ENCODE measurements at regions not wholly inside any gene's neighbourhood (a gene's known extent, or its start where the extent isn't known, plus 50 kb on each side); places are given as distances from the start of the nearest gene placed in this dataset.
"Not testable (repeated sequence)": the region's sequence is repeated elsewhere in the genome, so short reads cannot be mapped to it uniquely, and the experiment has no call there.

DNA sequence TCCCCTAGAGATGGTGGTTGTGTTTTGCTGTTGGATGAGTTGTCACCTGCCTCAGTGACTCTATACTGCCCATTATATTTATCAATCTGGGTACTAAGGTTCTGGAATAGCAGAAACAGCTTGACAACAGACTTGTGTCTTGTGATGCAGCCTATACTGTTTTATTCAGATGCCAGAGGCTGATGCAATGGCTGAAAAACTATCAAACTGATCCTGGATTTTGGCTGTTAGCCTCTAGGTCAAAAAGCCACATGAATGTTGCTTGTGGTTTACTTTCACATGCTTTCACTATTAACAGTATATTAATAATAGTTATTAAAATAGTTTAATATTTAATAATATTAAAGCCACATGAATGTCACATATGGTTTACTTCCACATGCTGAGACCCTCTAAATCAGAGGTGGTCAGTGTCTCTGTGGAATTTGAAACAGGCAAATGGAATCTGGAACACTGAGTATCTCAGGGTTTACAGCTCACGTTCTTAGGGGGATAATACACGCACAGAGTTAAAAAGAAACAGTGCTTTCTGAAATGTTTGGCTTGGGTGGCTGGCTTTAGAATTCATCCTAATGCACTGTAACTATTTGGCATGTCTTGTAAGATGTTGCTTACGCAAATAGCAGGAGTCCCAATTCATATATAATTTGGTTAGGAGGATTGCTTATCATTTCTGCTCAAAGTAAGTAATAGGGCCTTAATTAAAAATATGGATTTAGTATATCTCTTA is 82.5 kb upstream of the LCORL start:
- TF ChIP-seq, protein P1, sequence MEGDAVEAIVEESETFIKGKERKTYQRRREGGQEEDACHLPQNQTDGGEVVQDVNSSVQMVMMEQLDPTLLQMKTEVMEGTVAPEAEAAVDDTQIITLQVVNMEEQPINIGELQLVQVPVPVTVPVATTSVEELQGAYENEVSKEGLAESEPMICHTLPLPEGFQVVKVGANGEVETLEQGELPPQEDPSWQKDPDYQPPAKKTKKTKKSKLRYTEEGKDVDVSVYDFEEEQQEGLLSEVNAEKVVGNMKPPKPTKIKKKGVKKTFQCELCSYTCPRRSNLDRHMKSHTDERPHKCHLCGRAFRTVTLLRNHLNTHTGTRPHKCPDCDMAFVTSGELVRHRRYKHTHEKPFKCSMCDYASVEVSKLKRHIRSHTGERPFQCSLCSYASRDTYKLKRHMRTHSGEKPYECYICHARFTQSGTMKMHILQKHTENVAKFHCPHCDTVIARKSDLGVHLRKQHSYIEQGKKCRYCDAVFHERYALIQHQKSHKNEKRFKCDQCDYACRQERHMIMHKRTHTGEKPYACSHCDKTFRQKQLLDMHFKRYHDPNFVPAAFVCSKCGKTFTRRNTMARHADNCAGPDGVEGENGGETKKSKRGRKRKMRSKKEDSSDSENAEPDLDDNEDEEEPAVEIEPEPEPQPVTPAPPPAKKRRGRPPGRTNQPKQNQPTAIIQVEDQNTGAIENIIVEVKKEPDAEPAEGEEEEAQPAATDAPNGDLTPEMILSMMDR (IDR thresholded peaks at IDR 0.05; ENCODE audit: low read depth, low read length, poor library complexity, severe bottlenecking) = no peak
- no peak for TF ChIP-seq EZH2phosphoT487 (IDR thresholded peaks at IDR 0.05; ENCODE audit: borderline replicate concordance, low read length)
- H3F3A ChIP-seq (ENCODE audit: control insufficient read depth, insufficient read depth) = no peaks in the 10 kb centered on the region
- H3K4me1 ChIP-seq (ENCODE audit: control insufficient read depth, low read length) = peaks cover 7% of the 10 kb centered on the region; the same call in 1 of the 2 replicates
- H3K27ac ChIP-seq (ENCODE audit: low read depth, low read length) = no peak overlapping the region
- no peak overlapping the region for H3K4me2 ChIP-seq (ENCODE audit: low read length)
- no peaks in the 10 kb centered on the region for H3K27me3 ChIP-seq (ENCODE audit: control insufficient read depth, low read length)
- H3K4me3 ChIP-seq (ENCODE audit: low read length) = no peak overlapping the region
- H3K79me2 ChIP-seq (ENCODE audit: control insufficient read depth, low read length) = no peaks in the 10 kb centered on the region
- H3K36me3 ChIP-seq (ENCODE audit: control insufficient read depth, low read length) = no peaks in the 10 kb centered on the region
- H4K20me1 ChIP-seq (ENCODE audit: control insufficient read depth, insufficient read depth, low read depth, low read length) = no peaks in the 10 kb centered on the region
- no peaks in the 10 kb centered on the region for H3K9me2 ChIP-seq (replicated peaks; ENCODE audit: control insufficient read depth, low read length)
- no peaks in the 10 kb centered on the region for H3K9me3 ChIP-seq (ENCODE audit: control insufficient read depth, insufficient read depth, low read length)

- Histone ChIP-seq H3F3A (ENCODE audit: control insufficient read depth, insufficient read depth) (no peaks in the 10 kb centered on the region), H3K9me3 (ENCODE audit: control insufficient read depth, insufficient read depth, low read length) (no peaks in the 10 kb centered on the region), H3K79me2 (ENCODE audit: control insufficient read depth, low read length) (no peaks in the 10 kb centered on the region), H4K20me1 (ENCODE audit: control insufficient read depth, insufficient read depth, low read depth, low read length) (no peaks in the 10 kb centered on the region), H3K27me3 (ENCODE audit: control insufficient read depth, low read length) (no peaks in the 10 kb centered on the region), H3K4me1 (ENCODE audit: control insufficient read depth, low read length) (peaks cover 7% of the 10 kb centered on the region; the same call in 1 of the 2 replicates), H3K27ac (ENCODE audit: low read depth, low read length) (no peak overlapping the region), H3K36me3 (ENCODE audit: control insufficient read depth, low read length) (no peaks in the 10 kb centered on the region), H3K9me2 (replicated peaks; ENCODE audit: control insufficient read depth, low read length) (no peaks in the 10 kb centered on the region), H3K4me2 (ENCODE audit: low read length) (no peak overlapping the region), H3K4me3 (ENCODE audit: low read length) (no peak overlapping the region)
- TF ChIP-seq, protein P1 (IDR thresholded peaks at IDR 0.05; ENCODE audit: low read depth, low read length, poor library complexity, severe bottlenecking) = no peak
- TF ChIP-seq EZH2phosphoT487 (IDR thresholded peaks at IDR 0.05; ENCODE audit: borderline replicate concordance, low read length) = no peak
These were observed 79.1 kb upstream of the LCORL start for GRCh38 chr4:18100657-18101056.

- H3K36me3 ChIP-seq (ENCODE audit: control insufficient read depth, low read length) = not testable (repeated sequence)
These were observed 68.9 kb upstream of the LCORL start for GRCh38 chr4:18090447-18090846.

GRCh38 chr4:18082236-18082635 is 60.7 kb upstream of the LCORL start:
- Histone ChIP-seq H3K9me3 (ENCODE audit: control insufficient read depth, insufficient read depth, low read length) (no peaks in the 10 kb centered on the region), H3K4me3 (ENCODE audit: low read length) (no peak overlapping the region), H3K27me3 (ENCODE audit: control insufficient read depth, low read length) (no peaks in the 10 kb centered on the region), H3K4me2 (ENCODE audit: low read length) (no peak overlapping the region), H3F3A (ENCODE audit: control insufficient read depth, insufficient read depth) (no peaks in the 10 kb centered on the region), H3K27ac (ENCODE audit: low read depth, low read length) (no peak overlapping the region), H3K79me2 (ENCODE audit: control insufficient read depth, low read length) (no peaks in the 10 kb centered on the region), H3K36me3 (ENCODE audit: control insufficient read depth, low read length) (no peaks in the 10 kb centered on the region), H3K4me1 (ENCODE audit: control insufficient read depth, low read length) (no peaks in the 10 kb centered on the region), H3K9me2 (replicated peaks; ENCODE audit: control insufficient read depth, low read length) (no peaks in the 10 kb centered on the region), H4K20me1 (ENCODE audit: control insufficient read depth, insufficient read depth, low read depth, low read length) (no peaks in the 10 kb centered on the region)
- TF ChIP-seq, protein P1 (IDR thresholded peaks at IDR 0.05; ENCODE audit: low read depth, low read length, poor library complexity, severe bottlenecking) = no peak
- no peak for TF ChIP-seq EZH2phosphoT487 (IDR thresholded peaks at IDR 0.05; ENCODE audit: borderline replicate concordance, low read length)

More at GRCh38 chr4:18090447-18090846, 68.9 kb upstream of the LCORL start:
- not testable (repeated sequence) for H3K27ac ChIP-seq (ENCODE audit: low read depth, low read length); H3K9me2 ChIP-seq (replicated peaks; ENCODE audit: control insufficient read depth, low read length); H3K4me2 ChIP-seq (ENCODE audit: low read length); H3K9me3 ChIP-seq (ENCODE audit: control insufficient read depth, insufficient read depth, low read length); H3K4me3 ChIP-seq (ENCODE audit: low read length); H4K20me1 ChIP-seq (ENCODE audit: control insufficient read depth, insufficient read depth, low read depth, low read length); H3K79me2 ChIP-seq (ENCODE audit: control insufficient read depth, low read length); H3F3A ChIP-seq (ENCODE audit: control insufficient read depth, insufficient read depth); H3K4me1 ChIP-seq (ENCODE audit: control insufficient read depth, low read length); H3K27me3 ChIP-seq (ENCODE audit: control insufficient read depth, low read length)

Measured in DOHH2 (cell line).